K562 (cell line): ENCODE measurements at regions not wholly inside any gene's neighbourhood (a gene's known extent, or its start where the extent isn't known, plus 50 kb on each side); places are given as distances from the start of the nearest gene placed in this dataset.

Experiments used
- BDP1 ChIP-seq: IDR thresholded peaks from 3 replicates; pipeline ENCODE4 v1.6.1; 2011; ENCODE audit not compliant: insufficient read length, insufficient read depth
- FOXJ2 ChIP-seq: fragments of 200-800 bp; sonication (Bioruptor generic); IDR thresholded peaks from 2 replicates; pipeline ENCODE4 v1.6.1; 2016; ENCODE audit warnings: missing genetic modification characterization, missing compliant biosample characterization
- FOXJ3 ChIP-seq: sonication (generic); formaldehyde crosslinking; IDR thresholded peaks from 2 replicates; pipeline ENCODE4 v1.4.0; 2020; ENCODE audit warnings: mild to moderate bottlenecking, missing genetic modification reagents
- MEIS2 ChIP-seq: fragments of 450-650 bp; IDR thresholded peaks from 2 replicates; pipeline ENCODE4 v1.6.1; 2014; ENCODE audit warnings: mild to moderate bottlenecking; ENCODE audit not compliant: partially characterized antibody
- NCOA2 ChIP-seq, 2 experiments: fragments of 450-650 bp; IDR thresholded peaks; 2 replicates each; pipeline ENCODE4 v1.6.1; 2018; ENCODE audit warnings: mild to moderate bottlenecking in 2 of 2, moderate library complexity in 1 of 2; ENCODE audit not compliant: partially characterized antibody in 2 of 2
- POLR3G ChIP-seq: IDR thresholded peaks from 2 replicates; pipeline ENCODE4 v1.6.1; 2011; ENCODE audit not compliant: insufficient read length, insufficient replicate concordance; ENCODE audit errors: extremely low read depth
- SNRNP70 ChIP-seq: fragments of 200-400 bp; formaldehyde crosslinking; optimal IDR thresholded peaks from 2 replicates; pipeline ENCODE3; 2017; ENCODE audit warnings: low read depth, low read length
- TCF7 ChIP-seq: sonication (generic); IDR thresholded peaks from 2 replicates; pipeline ENCODE4 v1.6.1; 2016; ENCODE audit warnings: antibody characterized with exemption, borderline replicate concordance
- ZNF253 ChIP-seq: fragments of 250-450 bp; sonication (Bioruptor Pico); conservative IDR thresholded peaks from 2 replicates; pipeline ENCODE4 v1.6.1; 2021; ENCODE audit warnings: mild to moderate bottlenecking
- ZNF431 ChIP-seq: sonication (generic); formaldehyde crosslinking; IDR thresholded peaks from 2 replicates; pipeline ENCODE4 v1.8.0; 2022; ENCODE audit warnings: mild to moderate bottlenecking, missing genetic modification reagents
- ZNF551 ChIP-seq: fragments of 250-450 bp; sonication (Bioruptor Pico); IDR thresholded peaks from 2 replicates; pipeline ENCODE4 v1.5.0; 2021; ENCODE audit warnings: mild to moderate bottlenecking, moderate library complexity
- ZSCAN32 ChIP-seq: fragments of 450-650 bp; formaldehyde crosslinking; IDR thresholded peaks from 2 replicates; pipeline ENCODE4 v1.4.0; 2020; ENCODE audit warnings: mild to moderate bottlenecking, moderate library complexity
- TF ChIP-seq, protein P1 (sequence below): fragments of 250-450 bp; sonication (Bioruptor Pico); IDR thresholded peaks from 2 replicates; pipeline ENCODE4 v1.4.0; 2020
- TF ChIP-seq, protein P2 (sequence below): sonication (generic); formaldehyde crosslinking; IDR thresholded peaks from 2 replicates; pipeline ENCODE4 v1.9.0; 2022; ENCODE audit warnings: mild to moderate bottlenecking, missing genetic modification reagents
- TF ChIP-seq, protein P3 (sequence below), 3 experiments: IDR thresholded peaks in 2 of 3; conservative IDR thresholded peaks in 1 of 3; 2 replicates each; pipeline ENCODE4 v1.5.1; 2011 to 2012; ENCODE audit warnings: low read length in 3 of 3, mild to moderate bottlenecking in 3 of 3, control low read depth in 2 of 3, improper control_type of control experiment in 1 of 3, inconsistent platforms in 1 of 3, low read depth in 1 of 3, mixed read lengths in 1 of 3, moderate library complexity in 1 of 3; ENCODE audit not compliant: insufficient read depth in 2 of 3
- TF ChIP-seq, protein P4 (sequence below), 2 experiments: IDR thresholded peaks in 1 of 2; conservative IDR thresholded peaks in 1 of 2; 2 replicates each; pipeline ENCODE4 v1.6.1; 2016; ENCODE audit warnings: low read depth in 2 of 2, mild to moderate bottlenecking in 1 of 2, missing compliant biosample characterization in 1 of 2, missing genetic modification characterization in 1 of 2, moderate library complexity in 1 of 2

DNA sequence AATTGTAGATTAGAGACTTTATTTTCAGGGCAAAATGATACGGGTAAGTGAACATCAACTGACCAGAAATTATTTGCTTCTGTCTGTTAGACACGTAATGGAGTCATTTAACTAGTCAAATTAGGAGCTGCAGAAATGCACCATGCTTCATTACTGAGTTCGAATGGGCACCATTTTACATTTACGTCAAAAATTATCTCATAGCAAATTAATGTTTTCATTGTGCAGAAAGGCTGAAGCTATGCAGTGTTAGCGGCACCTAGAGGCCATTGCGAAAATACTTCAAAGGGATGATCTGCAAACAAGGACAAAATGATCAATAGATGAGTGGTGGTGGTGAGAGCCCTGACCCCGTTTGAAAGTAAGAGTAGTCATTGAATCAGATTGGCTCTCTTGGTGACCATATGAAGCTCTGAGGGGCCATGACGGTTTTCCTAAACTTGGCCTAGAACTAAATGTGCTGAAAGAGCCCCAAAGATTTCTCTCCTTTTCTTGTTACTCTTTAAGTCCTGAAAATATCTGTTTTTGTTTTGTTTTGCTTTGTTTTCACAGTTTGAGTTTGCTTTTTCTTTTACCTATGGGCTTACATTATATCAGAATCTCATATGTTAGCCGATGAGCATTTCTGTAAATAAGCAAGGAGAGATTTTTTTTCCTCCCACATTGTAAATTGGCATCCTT, 277.9 kb downstream of the ZNF536 start (continued):
- TF ChIP-seq NCOA2 (IDR thresholded peaks at IDR 0.05; ENCODE audit: partially characterized antibody in 2 of 2) (peak in 1 of 2 experiments; percentile 12), ZNF431 (CRISPR knock-in tag) (no peak), ZSCAN32 (CRISPR knock-in tag) (no peak), POLR3G (no peak), FOXJ3 (CRISPR knock-in tag) (no peak), BDP1 (no peak), MEIS2 (no peak), ZNF551 (no peak), ZNF253 (CRISPR knock-in tag) (no peak), TCF7 (no peak), FOXJ2 (no peak), SNRNP70 (no peak)
- TF ChIP-seq, protein P1, sequence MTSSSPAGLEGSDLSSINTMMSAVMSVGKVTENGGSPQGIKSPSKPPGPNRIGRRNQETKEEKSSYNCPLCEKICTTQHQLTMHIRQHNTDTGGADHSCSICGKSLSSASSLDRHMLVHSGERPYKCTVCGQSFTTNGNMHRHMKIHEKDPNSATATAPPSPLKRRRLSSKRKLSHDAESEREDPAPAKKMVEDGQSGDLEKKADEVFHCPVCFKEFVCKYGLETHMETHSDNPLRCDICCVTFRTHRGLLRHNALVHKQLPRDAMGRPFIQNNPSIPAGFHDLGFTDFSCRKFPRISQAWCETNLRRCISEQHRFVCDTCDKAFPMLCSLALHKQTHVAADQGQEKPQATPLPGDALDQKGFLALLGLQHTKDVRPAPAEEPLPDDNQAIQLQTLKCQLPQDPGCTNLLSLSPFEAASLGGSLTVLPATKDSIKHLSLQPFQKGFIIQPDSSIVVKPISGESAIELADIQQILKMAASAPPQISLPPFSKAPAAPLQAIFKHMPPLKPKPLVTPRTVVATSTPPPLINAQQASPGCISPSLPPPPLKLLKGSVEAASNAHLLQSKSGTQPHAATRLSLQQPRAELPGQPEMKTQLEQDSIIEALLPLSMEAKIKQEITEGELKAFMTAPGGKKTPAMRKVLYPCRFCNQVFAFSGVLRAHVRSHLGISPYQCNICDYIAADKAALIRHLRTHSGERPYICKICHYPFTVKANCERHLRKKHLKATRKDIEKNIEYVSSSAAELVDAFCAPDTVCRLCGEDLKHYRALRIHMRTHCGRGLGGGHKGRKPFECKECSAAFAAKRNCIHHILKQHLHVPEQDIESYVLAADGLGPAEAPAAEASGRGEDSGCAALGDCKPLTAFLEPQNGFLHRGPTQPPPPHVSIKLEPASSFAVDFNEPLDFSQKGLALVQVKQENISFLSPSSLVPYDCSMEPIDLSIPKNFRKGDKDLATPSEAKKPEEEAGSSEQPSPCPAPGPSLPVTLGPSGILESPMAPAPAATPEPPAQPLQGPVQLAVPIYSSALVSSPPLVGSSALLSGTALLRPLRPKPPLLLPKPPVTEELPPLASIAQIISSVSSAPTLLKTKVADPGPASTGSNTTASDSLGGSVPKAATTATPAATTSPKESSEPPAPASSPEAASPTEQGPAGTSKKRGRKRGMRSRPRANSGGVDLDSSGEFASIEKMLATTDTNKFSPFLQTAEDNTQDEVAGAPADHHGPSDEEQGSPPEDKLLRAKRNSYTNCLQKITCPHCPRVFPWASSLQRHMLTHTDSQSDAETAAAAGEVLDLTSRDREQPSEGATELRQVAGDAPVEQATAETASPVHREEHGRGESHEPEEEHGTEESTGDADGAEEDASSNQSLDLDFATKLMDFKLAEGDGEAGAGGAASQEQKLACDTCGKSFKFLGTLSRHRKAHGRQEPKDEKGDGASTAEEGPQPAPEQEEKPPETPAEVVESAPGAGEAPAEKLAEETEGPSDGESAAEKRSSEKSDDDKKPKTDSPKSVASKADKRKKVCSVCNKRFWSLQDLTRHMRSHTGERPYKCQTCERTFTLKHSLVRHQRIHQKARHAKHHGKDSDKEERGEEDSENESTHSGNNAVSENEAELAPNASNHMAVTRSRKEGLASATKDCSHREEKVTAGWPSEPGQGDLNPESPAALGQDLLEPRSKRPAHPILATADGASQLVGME: no peak
- TF ChIP-seq, protein P2, sequence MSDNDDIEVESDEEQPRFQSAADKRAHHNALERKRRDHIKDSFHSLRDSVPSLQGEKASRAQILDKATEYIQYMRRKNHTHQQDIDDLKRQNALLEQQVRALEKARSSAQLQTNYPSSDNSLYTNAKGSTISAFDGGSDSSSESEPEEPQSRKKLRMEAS (CRISPR knock-in tag): no peak
- TF ChIP-seq, protein P3, sequence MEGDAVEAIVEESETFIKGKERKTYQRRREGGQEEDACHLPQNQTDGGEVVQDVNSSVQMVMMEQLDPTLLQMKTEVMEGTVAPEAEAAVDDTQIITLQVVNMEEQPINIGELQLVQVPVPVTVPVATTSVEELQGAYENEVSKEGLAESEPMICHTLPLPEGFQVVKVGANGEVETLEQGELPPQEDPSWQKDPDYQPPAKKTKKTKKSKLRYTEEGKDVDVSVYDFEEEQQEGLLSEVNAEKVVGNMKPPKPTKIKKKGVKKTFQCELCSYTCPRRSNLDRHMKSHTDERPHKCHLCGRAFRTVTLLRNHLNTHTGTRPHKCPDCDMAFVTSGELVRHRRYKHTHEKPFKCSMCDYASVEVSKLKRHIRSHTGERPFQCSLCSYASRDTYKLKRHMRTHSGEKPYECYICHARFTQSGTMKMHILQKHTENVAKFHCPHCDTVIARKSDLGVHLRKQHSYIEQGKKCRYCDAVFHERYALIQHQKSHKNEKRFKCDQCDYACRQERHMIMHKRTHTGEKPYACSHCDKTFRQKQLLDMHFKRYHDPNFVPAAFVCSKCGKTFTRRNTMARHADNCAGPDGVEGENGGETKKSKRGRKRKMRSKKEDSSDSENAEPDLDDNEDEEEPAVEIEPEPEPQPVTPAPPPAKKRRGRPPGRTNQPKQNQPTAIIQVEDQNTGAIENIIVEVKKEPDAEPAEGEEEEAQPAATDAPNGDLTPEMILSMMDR (IDR thresholded peaks at IDR 0.05 in 2 of 3, conservative IDR thresholded peaks at IDR 0.05 in 1 of 3; ENCODE audit: insufficient read depth in 2 of 3, low read depth in 1 of 3, low read length in 3 of 3): peak; percentile 56 to 85 (median 77)
- TF ChIP-seq, protein P4, sequence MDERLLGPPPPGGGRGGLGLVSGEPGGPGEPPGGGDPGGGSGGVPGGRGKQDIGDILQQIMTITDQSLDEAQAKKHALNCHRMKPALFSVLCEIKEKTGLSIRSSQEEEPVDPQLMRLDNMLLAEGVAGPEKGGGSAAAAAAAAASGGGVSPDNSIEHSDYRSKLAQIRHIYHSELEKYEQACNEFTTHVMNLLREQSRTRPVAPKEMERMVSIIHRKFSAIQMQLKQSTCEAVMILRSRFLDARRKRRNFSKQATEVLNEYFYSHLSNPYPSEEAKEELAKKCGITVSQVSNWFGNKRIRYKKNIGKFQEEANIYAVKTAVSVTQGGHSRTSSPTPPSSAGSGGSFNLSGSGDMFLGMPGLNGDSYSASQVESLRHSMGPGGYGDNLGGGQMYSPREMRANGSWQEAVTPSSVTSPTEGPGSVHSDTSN (CRISPR knock-in tag; IDR thresholded peaks at IDR 0.05; ENCODE audit: low read depth): no peak
- TF ChIP-seq, protein P4 (tag; conservative IDR thresholded peaks at IDR 0.05; ENCODE audit: low read depth): 0 out of 2 replicates have a peak, but pooled peaks have one; percentile 19
